GM12878 (cell line): ENCODE measurements at regions not wholly inside any gene's neighbourhood (a gene's known extent, or its start where the extent isn't known, plus 50 kb on each side); places are given as distances from the start of the nearest gene placed in this dataset.

ENCODE experiments used
- ATAC-seq: fragments of 200-7000 bp; cut with Tn5 transposase; 3 replicates; pipeline ENCODE4 v1.9.1; 2020; ENCODE audit warnings: mild to moderate bottlenecking, moderate library complexity
- BruUV-seq: library from RNA; stranded (reverse); fragments of 400-500 nt; replicated peaks from 2 replicates; lab custom pipeline; 2021; lab: Mats Ljungman, UMichigan
- CTCF ChIA-PET: fragments of 300-600 bp; sonication (Branson Sonifier 250); formaldehyde crosslinking; extraction: SDS; loops from one replicate; lab custom pipeline; 2021; ENCODE audit warnings: inconsistent platforms; lab: Yijun Ruan, JAX
- POLR2A ChIA-PET: fragments of 350-600 bp; formaldehyde crosslinking; extraction: SDS; loops from one replicate; lab custom pipeline; 2021; ENCODE audit warnings: inconsistent platforms; lab: Charles Lee
- RAD21 ChIA-PET: fragments of 300-600 bp; sonication (Branson Sonifier 250); formaldehyde crosslinking; loops from one replicate; lab custom pipeline; 2023; ENCODE audit warnings: antibody characterized with exemption; ENCODE audit not compliant: unreplicated experiment; lab: Charles Lee
- SMC1A ChIA-PET: fragments of 300-600 bp; sonication (Branson Sonifier 250); formaldehyde crosslinking; loops from one replicate; lab custom pipeline; 2023; ENCODE audit not compliant: unreplicated experiment, uncharacterized antibody; lab: Charles Lee
- DNase-seq: peaks from one replicate; pipeline ENCODE4 v3.0.0-alpha.2; 2011; ENCODE audit warnings: low read depth, low spot score
- FAIRE-seq: peaks from 3 replicates; lab custom pipeline; 2011; peaks lifted over from hg19 to GRCh38; lab: Jason Lieb, UNC
- H2AFZ ChIP-seq: 2 replicates; pipeline ENCODE4 v1.6.0; 2011; ENCODE audit warnings: low read depth, low read length, control low read depth; ENCODE audit not compliant: control insufficient read depth
- H3K27ac ChIP-seq: 2 replicates; pipeline ENCODE4 v1.5.1; 2011; ENCODE audit warnings: control low read depth; ENCODE audit not compliant: control insufficient read depth, insufficient read depth
- H3K27me3 ChIP-seq, 2 experiments: replicated peaks in 1 of 2; 2 replicates each; pipeline versions ENCODE4 v1.6.0 to v1.6.1; 2011; ENCODE audit warnings: low read length in 1 of 2; ENCODE audit not compliant: control insufficient read depth in 2 of 2, insufficient read depth in 2 of 2
- H3K36me3 ChIP-seq, 2 experiments: 2 replicates each; pipeline ENCODE4 v1.5.1; 2011; ENCODE audit warnings: low read length in 1 of 2; ENCODE audit not compliant: control insufficient read depth in 2 of 2, insufficient read depth in 2 of 2
- H3K4me1 ChIP-seq: 2 replicates; pipeline ENCODE4 v1.6.1; 2011; ENCODE audit warnings: mild to moderate bottlenecking, low read length, moderate library complexity, mixed read lengths; ENCODE audit not compliant: control insufficient read depth, insufficient read depth
- H3K4me2 ChIP-seq: 2 replicates; pipeline ENCODE4 v1.6.0; 2011; ENCODE audit warnings: control low read depth; ENCODE audit not compliant: control insufficient read depth, insufficient read depth
- H3K4me3 ChIP-seq: fragments of 200-600 bp; sonication (generic); 2 replicates; pipeline ENCODE4 v1.5.1; 2016
- H3K79me2 ChIP-seq: 2 replicates; pipeline ENCODE4 v1.6.0; 2011; ENCODE audit warnings: low read length; ENCODE audit not compliant: control insufficient read depth, insufficient read depth
- H3K9ac ChIP-seq: 2 replicates; pipeline ENCODE4 v1.8.0; 2011; ENCODE audit warnings: low read length, control low read depth, mixed read lengths; ENCODE audit not compliant: control insufficient read depth, insufficient read depth
- H3K9me3 ChIP-seq: replicated peaks from 3 replicates; pipeline ENCODE4 v1.5.1; 2011; ENCODE audit warnings: mild to moderate bottlenecking, low read length; ENCODE audit not compliant: control insufficient read depth, insufficient read depth
- H4K20me1 ChIP-seq: 2 replicates; pipeline ENCODE4 v1.6.0; 2011; ENCODE audit not compliant: control insufficient read depth, insufficient read depth
- CREM ChIP-seq: IDR thresholded peaks from 2 replicates; pipeline ENCODE4 v1.6.1; 2014; ENCODE audit warnings: antibody characterized with exemption, low read depth
- ETV6 ChIP-seq, 2 experiments: fragments of 450-650 bp in 1 of 2; IDR thresholded peaks in 1 of 2; conservative IDR thresholded peaks in 1 of 2; 2 replicates each; pipeline ENCODE4 v1.6.1; 2014; ENCODE audit warnings: antibody characterized with exemption in 1 of 2, borderline replicate concordance in 1 of 2, low read depth in 1 of 2, mild to moderate bottlenecking in 1 of 2, moderate library complexity in 1 of 2
- FOXK2 ChIP-seq: fragments of 450-650 bp; IDR thresholded peaks from 2 replicates; pipeline ENCODE4 v1.6.1; 2017; ENCODE audit warnings: mild to moderate bottlenecking, moderate library complexity
- MTA3 ChIP-seq: IDR thresholded peaks from 2 replicates; pipeline ENCODE4 v1.6.1; 2012; ENCODE audit warnings: low read length, inconsistent platforms, borderline replicate concordance
- POU2F2 ChIP-seq: IDR thresholded peaks from 3 replicates; pipeline ENCODE4 v1.6.1; 2011; ENCODE audit warnings: low read depth, mild to moderate bottlenecking, low read length, borderline replicate concordance
- SIX5 ChIP-seq: IDR thresholded peaks from 2 replicates; pipeline ENCODE4 v1.6.1; 2011; ENCODE audit warnings: mild to moderate bottlenecking, low read depth, low read length, moderate library complexity; ENCODE audit not compliant: severe bottlenecking
- SMAD5 ChIP-seq: IDR thresholded peaks from 2 replicates; pipeline ENCODE4 v1.6.1; 2016; ENCODE audit warnings: antibody characterized with exemption, low read depth
- TCF7 ChIP-seq: IDR thresholded peaks from 2 replicates; pipeline ENCODE4 v1.6.1; 2014; ENCODE audit warnings: antibody characterized with exemption, borderline replicate concordance
- ZNF207 ChIP-seq: fragments of 450-650 bp; IDR thresholded peaks from 2 replicates; pipeline ENCODE4 v1.6.1; 2014; ENCODE audit warnings: antibody characterized with exemption, mild to moderate bottlenecking, borderline replicate concordance
- ZNF274 ChIP-seq: IDR thresholded peaks from one replicate; pipeline ENCODE4 v1.8.0; 2011; ENCODE audit not compliant: insufficient read length, insufficient read depth
- WGBS: methylation state at CpG from one replicate; pipeline ENCODE4 v1.1.6; 2016; ENCODE audit warnings: low lambda C conversion rate; ENCODE audit not compliant: insufficient replicate concordance, insufficient coverage; ENCODE audit errors: missing lambda C conversion rate; 5-methylcytosine and 5-hydroxymethylcytosine counted together
- in situ Hi-C: fragments of 300-500 bp; cut with MboI; formaldehyde crosslinking; loops from 9 replicates; pipeline ENCODE4 v1.14.3; 2018; ENCODE audit warnings: mixed read lengths
- intact Hi-C: fragments of 100-400 bp; cut with micrococcal nuclease; formaldehyde crosslinking; loops from one replicate; pipeline ENCODE4 v1.14.2; 2022; ENCODE audit not compliant: unreplicated experiment
- TF ChIP-seq, protein P1 (sequence below): fragments of 150-350 bp; IDR thresholded peaks from 2 replicates; pipeline ENCODE4 v1.6.1; 2016; ENCODE audit warnings: low read depth, low read length
- TF ChIP-seq, protein P2 (sequence below): fragments of 450-650 bp; formaldehyde crosslinking; IDR thresholded peaks from 2 replicates; pipeline ENCODE4 v1.4.0; 2020; ENCODE audit warnings: mild to moderate bottlenecking, moderate library complexity

DNA sequence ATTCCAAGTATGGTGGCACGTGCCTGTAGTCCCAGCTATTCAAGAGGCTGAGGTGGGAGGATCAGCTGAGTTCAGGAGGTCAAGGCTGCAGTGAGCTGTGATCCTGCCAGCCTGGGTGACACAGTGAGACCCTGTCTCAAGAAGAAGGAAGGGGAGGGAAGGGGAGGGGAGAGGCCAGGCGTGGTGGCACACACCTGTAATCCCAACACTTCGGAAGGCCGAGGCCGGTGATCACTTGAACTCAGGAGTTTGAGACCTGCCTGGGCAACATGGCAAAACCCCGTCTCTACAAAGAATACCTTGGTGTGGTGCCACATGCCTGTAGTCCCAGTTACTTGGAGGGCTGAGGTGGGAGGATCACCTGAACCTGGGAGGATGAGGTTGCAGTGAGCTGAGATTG is 145.7 kb downstream of the SHANK2 start (continued):
- TF ChIP-seq, protein P1, sequence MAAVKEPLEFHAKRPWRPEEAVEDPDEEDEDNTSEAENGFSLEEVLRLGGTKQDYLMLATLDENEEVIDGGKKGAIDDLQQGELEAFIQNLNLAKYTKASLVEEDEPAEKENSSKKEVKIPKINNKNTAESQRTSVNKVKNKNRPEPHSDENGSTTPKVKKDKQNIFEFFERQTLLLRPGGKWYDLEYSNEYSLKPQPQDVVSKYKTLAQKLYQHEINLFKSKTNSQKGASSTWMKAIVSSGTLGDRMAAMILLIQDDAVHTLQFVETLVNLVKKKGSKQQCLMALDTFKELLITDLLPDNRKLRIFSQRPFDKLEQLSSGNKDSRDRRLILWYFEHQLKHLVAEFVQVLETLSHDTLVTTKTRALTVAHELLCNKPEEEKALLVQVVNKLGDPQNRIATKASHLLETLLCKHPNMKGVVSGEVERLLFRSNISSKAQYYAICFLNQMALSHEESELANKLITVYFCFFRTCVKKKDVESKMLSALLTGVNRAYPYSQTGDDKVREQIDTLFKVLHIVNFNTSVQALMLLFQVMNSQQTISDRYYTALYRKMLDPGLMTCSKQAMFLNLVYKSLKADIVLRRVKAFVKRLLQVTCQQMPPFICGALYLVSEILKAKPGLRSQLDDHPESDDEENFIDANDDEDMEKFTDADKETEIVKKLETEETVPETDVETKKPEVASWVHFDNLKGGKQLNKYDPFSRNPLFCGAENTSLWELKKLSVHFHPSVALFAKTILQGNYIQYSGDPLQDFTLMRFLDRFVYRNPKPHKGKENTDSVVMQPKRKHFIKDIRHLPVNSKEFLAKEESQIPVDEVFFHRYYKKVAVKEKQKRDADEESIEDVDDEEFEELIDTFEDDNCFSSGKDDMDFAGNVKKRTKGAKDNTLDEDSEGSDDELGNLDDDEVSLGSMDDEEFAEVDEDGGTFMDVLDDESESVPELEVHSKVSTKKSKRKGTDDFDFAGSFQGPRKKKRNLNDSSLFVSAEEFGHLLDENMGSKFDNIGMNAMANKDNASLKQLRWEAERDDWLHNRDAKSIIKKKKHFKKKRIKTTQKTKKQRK = no peak
- TF ChIP-seq, protein P2, sequence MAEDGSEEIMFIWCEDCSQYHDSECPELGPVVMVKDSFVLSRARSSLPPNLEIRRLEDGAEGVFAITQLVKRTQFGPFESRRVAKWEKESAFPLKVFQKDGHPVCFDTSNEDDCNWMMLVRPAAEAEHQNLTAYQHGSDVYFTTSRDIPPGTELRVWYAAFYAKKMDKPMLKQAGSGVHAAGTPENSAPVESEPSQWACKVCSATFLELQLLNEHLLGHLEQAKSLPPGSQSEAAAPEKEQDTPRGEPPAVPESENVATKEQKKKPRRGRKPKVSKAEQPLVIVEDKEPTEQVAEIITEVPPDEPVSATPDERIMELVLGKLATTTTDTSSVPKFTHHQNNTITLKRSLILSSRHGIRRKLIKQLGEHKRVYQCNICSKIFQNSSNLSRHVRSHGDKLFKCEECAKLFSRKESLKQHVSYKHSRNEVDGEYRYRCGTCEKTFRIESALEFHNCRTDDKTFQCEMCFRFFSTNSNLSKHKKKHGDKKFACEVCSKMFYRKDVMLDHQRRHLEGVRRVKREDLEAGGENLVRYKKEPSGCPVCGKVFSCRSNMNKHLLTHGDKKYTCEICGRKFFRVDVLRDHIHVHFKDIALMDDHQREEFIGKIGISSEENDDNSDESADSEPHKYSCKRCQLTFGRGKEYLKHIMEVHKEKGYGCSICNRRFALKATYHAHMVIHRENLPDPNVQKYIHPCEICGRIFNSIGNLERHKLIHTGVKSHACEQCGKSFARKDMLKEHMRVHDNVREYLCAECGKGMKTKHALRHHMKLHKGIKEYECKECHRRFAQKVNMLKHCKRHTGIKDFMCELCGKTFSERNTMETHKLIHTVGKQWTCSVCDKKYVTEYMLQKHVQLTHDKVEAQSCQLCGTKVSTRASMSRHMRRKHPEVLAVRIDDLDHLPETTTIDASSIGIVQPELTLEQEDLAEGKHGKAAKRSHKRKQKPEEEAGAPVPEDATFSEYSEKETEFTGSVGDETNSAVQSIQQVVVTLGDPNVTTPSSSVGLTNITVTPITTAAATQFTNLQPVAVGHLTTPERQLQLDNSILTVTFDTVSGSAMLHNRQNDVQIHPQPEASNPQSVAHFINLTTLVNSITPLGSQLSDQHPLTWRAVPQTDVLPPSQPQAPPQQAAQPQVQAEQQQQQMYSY (CRISPR knock-in tag) = no peak
- TF ChIP-seq SMAD5 = no peak

DNA sequence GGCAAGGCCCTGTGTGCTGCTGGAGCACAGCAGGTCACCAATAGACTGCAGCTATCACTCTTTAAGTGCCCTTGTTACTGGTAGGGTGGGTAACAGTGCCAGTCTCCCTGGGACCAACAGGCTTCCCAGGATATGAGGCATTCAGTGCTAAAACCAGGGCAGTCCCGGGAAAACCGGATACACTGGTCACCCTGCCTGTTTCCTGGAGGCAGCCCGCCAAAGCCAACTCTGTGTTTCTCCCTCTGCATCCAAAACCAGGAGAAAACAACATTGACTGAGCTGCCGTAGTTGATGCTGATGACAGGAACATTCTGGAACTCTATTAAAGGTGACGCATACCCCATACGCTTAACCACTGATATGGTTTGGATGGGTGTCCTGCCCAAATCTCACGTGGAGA is 149.1 kb downstream of the SHANK2 start:
- no peaks in the 10 kb centered on the region for H3K4me1 ChIP-seq
- no peaks in the 10 kb centered on the region for H3K36me3 ChIP-seq
- no peaks in the 10 kb centered on the region for H3K9me3 ChIP-seq
- no peaks in the 10 kb centered on the region for H3K79me2 ChIP-seq
- no peak for ATAC-seq
- H3K4me2 ChIP-seq = no peak overlapping the region
- RAD21 ChIA-PET = no interaction called here
- POLR2A ChIA-PET = no interaction called here
- intact Hi-C loops (no loop called here), in situ Hi-C loops (no loop called here)
- H3K27ac ChIP-seq = no peak overlapping the region
- no peak overlapping the region for H2AFZ ChIP-seq
- SMC1A ChIA-PET = interaction anchor here (1.0 kb wide), 1 partner anchor 16 kb away, joined by 3 read pairs; no protein-coding TSS in a partner anchor
- no peak for FAIRE-seq
- no peak overlapping the region for H3K9ac ChIP-seq
- no peak for TF ChIP-seq POU2F2
- no peak for TF ChIP-seq TCF7
- no peak for TF ChIP-seq MTA3
- no peak for TF ChIP-seq SIX5
- TF ChIP-seq FOXK2 = no peak
- TF ChIP-seq ETV6 (conservative IDR thresholded peaks at IDR 0.05 in 1 of 2, IDR thresholded peaks at IDR 0.05 in 1 of 2; ENCODE audit: borderline replicate concordance in 1 of 2, low read depth in 1 of 2) = no peak
- no peak for TF ChIP-seq ZNF274
- no peak for TF ChIP-seq ZNF207
- TF ChIP-seq CREM = no peak
- no peak for DNase-seq
- CTCF ChIA-PET = no interaction called here
- 35% methylated on average over 7 of the region's 7 CpGs for WGBS
- H4K20me1 ChIP-seq = no peaks in the 10 kb centered on the region
- no peak overlapping the region for H3K4me3 ChIP-seq
- BruUV-seq = no TSS peak
- no peaks in the 10 kb centered on the region; a peak in 1 of 4 replicates for H3K27me3 ChIP-seq
